ENCODE measurements at regions not wholly inside any gene's neighbourhood (a gene's known extent, or its start where the extent isn't known, plus 50 kb on each side); places are given as distances from the start of the nearest gene placed in this dataset.
"Not testable (repeated sequence)": the region's sequence is repeated elsewhere in the genome, so short reads cannot be mapped to it uniquely, and the experiment has no call there.

GRCh38 chr19:34574704-34575103 lies 93.1 kb downstream of the WTIP start:
- no peak for ATAC-seq

- no peak for ATAC-seq
Observed at GRCh38 chr19:34573226-34573864, 91.8 kb downstream of the WTIP start.

- ATAC-seq: not testable (repeated sequence)
Observed at GRCh38 chr19:34570140-34570539, 88.6 kb downstream of the WTIP start.

GRCh38 chr19:34562344-34562743 lies 80.8 kb downstream of the WTIP start:
- not testable (repeated sequence) for ATAC-seq
